Activated T-helper 1 cell treated with anti-CD3 and anti-CD28 coated beads, Interleukin-2, amount 50 U/mL, for 16 hours (primary cell): ENCODE measurements at regions not wholly inside any gene's neighbourhood (a gene's known extent, or its start where the extent isn't known, plus 50 kb on each side); places are given as distances from the start of the nearest gene placed in this dataset.
A peak's percentile ranks its signal among the peaks of the same experiment; 100 is the strongest.
"Not testable (repeated sequence)": the region's sequence is repeated elsewhere in the genome, so short reads cannot be mapped to it uniquely, and the experiment has no call there.

Experiments used
- DNase-seq, 2 donors: peaks; one replicate each; pipeline ENCODE4 v3.0.0-alpha.2; 2020; ENCODE audit warnings: low read depth in 1 of 2, low spot score in 1 of 2

GRCh38 chr4:12712648-12713339 is 771.3 kb downstream of the RAB28 start:
- no peak for DNase-seq

DNA sequence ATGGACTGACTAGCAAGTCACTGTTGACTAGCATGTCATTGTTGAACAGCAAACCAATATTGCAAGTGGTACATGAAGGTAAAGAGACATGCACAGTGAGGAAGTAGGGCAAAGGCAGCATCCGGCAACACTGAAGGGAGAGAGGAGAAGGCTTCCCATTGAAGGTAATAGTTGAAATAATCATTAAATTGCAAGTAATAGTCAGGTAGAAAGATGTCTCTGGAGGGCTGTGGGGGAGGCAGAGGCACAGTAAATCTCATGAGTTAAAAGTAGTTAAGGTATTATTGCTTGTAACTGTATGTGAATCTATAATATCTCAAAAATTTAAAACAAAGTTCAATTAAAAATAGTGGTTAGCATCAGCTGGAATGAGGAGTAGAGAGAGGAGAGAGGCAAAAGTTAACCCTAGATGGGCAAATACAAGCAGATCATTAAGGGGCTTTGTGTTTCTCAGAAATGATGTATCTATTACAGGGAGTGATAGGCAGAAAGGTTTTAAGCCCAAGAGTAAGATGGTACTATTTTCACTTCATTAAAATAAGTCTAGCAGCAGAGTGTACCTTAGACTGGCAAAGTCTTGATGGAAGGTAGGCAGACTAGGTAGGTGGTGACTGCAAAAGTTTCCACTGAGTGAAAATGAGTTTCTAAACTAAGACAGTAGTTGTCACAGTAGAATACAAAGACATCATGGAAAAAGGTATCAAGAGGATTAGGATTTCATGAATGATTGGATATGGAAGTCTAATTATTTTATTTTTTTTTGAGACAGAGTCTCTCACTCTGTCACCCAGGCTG is 776.6 kb downstream of the RAB28 start:
- no peak for DNase-seq

GRCh38 chr4:12703036-12703435 is 781.1 kb downstream of the RAB28 start:
- DNase-seq = no peak

GRCh38 chr4:12701384-12701783 is 782.8 kb downstream of the RAB28 start:
- no peak for DNase-seq

DNA sequence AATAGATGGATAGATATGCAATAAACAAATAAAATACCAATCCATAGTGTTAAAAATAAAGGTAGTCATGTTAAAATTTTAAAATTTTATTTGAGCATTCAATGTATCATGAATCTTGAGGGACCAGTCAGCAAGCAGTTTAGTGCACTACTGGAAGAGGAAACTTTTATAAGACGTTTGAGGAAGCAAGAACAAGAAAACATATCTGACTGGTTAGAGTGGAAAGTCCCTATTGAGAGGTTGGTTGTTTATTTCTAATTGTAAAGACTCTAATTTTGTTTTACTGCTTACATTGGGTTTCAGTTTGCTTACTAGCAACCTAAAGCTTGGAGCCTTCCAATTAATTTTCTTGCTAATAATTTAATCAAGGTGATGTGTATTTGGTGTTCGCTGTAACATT is 786.2 kb downstream of the RAB28 start:
- no peak for DNase-seq

DNA sequence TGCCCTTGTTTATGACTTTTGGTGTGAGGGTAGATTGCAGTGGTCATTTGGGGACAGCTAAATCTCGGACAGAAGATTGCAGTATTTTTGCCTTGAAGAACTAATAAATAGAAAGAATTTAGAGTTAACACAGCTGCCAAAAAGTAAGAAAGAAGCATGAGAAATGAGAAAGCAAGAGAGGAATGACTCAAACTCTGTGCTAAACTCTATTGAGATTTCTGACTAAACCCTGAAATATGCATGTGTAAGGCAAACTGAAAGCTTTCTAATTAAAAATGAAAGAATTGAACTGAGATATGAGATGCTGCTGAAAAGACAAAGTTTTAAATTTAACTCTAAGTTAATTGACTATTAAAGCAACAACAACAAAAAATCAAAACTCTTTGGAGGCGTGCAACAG is 791.3 kb downstream of the RAB28 start:
- no peak for DNase-seq

DNA sequence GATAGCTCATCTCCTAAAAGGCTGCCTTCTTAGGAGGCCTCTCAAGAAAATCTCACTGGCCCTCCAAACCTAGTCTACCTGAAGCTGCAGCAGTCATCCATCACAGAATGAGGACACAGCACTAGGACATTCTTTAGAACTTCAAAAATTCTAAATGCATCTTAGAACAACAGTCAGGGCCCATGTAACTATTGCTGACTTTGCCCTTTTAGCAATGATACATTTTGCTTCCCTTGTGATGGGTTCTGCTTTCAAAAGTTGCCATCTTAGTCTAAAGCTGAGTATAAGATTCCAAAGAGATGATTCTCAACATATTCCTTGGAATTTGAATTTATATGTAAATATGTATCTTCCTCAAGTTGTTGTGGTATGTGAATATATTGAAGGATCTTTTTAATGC is 793.0 kb downstream of the RAB28 start:
- no peak for DNase-seq

DNA sequence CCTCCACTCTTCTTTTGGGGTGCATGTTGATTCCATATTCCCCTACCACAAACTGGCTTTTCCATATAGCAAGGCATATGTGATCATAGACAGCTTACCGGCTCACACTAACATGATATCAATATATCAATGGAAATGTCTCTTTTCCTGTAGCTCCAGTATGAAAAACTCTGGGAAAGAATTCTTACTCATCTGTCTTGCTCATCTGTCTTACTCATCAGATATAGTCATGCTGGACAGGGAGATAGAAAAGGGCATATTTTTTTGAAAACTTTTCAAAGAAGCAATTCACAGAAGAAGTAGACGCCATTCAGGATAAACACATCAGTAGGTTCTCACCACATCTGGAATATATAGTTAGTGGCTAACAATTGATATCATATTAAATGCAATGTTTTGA is 794.7 kb downstream of the RAB28 start:
- no peak for DNase-seq

DNA sequence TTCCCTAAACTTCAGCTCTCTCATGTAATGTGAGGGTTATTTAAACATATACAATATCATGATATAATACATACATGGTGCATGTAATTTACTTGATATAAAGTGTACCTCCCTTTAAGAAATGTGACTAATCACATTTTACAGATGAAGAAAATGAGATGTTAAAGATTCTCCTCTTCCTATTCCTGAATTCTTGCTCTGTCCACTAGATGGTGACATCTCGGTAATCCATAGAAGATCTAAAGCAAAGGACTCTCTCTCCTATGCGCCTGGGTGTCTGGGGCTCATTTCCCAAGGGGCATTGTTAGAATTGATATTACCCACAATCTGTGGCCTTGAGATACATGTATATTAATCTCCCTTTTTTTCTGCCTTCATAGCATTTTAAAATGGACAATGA is 804.9 kb downstream of the RAB28 start:
- DNase-seq = no peak

DNA sequence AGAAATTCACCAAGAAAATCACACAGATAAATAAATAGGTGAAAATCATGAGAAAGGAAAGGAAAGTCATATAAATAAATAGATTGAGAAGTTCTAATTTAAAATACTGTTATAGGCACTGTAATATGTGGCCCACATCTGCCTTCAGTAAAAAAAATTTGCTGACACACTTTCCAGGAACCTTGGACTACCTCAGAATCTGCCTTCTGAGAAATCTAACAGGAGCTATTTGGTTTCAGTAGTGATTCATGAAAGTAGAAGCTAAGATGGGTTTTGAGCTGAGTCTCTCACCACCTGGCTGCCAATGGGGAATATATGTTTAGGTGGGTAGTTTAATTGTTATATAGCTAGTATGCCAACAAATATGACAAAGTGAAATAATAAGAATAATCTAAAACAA is 810.0 kb downstream of the RAB28 start:
- no peak for DNase-seq

DNA sequence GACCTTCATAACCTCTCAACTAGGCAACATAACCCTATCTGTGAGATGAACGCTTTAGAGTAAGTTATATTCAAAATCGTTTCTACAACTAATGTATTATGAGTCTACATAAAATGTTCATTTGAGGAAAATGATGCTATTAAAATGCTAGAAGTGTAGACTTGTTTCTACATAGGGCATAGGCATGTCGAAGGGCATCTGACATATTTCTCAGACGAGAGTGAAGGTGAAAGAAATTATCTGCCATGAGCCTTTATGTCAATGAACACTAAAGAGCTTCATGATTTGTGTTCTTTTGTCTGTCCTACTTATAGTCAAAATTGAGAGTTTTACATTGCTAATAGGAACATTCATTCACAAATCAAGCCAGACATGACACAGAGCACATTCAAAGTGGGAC is 811.8 kb downstream of the RAB28 start:
- DNase-seq = no peak

GRCh38 chr4:12658146-12658545 is 826.0 kb downstream of the RAB28 start:
- DNase-seq = no peak

DNA sequence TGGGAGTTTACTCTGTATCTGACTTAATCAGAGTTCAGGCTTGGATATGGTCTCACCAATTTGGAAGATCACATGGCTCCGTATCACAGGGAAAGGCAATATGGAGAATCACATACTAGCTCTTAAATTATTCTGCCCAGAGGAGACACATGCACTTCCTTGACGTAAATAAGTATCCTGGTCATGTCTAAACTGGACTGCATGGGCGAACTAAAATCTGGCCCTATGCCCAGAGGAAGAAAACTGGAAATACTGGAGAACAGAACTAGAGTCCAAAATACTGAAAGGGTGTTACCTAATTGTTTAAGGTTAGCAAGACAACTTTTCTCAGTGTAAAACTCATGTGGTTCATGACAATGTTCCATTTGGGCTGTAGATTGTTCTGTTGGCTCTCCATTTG is 832.3 kb downstream of the RAB28 start:
- DNase-seq = no peak

- no peak for DNase-seq
Observed at GRCh38 chr4:12645732-12646131, 838.4 kb downstream of the RAB28 start.

DNA sequence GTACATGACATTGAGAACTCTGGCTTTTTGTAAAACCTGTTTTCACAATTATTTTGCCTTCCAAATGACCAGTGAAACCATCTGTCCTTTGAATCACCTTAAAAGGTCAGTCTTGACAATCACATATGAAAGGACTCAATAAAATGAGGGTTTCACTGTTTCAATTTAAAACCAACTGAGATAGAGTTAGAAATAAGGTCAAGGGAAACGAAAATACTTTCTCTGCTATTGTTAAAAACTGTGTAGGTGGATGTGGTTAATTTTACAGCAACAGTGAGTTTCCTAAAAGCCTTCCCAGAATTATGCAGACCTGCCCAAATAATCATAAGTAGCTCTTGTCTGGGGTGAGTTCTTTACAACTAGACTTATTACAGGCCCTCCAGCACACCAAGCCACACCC is 839.9 kb downstream of the RAB28 start:
- no peak for DNase-seq

DNA sequence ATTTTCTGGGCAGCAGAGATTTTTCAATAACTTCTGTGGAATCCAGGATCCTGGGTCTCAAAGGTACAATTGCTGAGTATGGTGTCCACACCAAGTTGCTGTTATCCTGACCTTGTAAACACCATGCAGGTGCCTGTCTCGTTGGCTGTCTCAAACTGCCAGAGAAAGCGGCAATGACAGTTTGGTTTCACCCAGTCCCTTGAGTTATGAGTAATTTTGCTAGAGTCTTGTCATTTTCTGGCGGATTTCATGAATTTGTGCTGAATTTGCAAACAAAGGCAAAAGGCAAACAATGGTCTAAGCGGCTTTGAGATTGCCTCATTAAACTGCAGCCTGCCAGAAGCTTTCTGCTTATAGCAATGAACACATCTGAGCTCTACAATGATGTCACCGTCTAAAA is 847.9 kb downstream of the RAB28 start:
- DNase-seq = no peak

- no peak for DNase-seq
Observed at GRCh38 chr4:12635629-12636028, 848.5 kb downstream of the RAB28 start.

- DNase-seq = peak; percentile 37 to 38
Observed at GRCh38 chr4:12633053-12633651, 851.0 kb downstream of the RAB28 start.

DNA sequence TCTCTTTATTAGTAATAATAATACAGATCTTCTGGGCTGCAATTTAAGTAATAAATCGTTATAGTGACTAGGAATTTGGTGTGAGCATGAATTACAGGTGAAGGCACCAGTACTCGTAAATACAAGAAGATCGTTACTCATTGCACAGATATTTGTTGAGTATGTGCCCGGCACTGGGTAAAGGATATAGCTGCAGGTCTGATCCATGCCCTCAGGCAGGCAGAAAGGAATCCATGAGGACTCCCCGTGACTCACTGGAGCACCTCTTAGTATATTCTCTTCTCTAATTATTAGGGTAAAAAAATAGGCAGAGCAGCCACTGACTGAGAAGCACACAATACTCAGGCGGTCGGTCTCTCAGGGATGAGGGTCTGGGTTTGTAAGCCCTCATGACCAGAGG is 868.3 kb downstream of the RAB28 start:
- DNase-seq = no peak

- no peak for DNase-seq
Observed at GRCh38 chr4:12612876-12613275, 871.3 kb downstream of the RAB28 start.

- not testable (repeated sequence) for DNase-seq
Observed at GRCh38 chr4:12609212-12609875, 874.8 kb downstream of the RAB28 start.

- DNase-seq = no peak
Observed at GRCh38 chr4:12595986-12596385, 888.2 kb downstream of the RAB28 start.
